HG02885 (cell line): ENCODE measurements at regions not wholly inside any gene's neighbourhood (a gene's known extent, or its start where the extent isn't known, plus 50 kb on each side); places are given as distances from the start of the nearest gene placed in this dataset.
"Not testable (repeated sequence)": the region's sequence is repeated elsewhere in the genome, so short reads cannot be mapped to it uniquely, and the experiment has no call there.

ENCODE experiments used
- ATAC-seq: cut with Tn5 transposase; IDR thresholded peaks from one replicate; pipeline ENCODE4 v1.9.1; 2021; ENCODE audit warnings: mild to moderate bottlenecking; ENCODE audit not compliant: unreplicated experiment, poor library complexity

- not testable (repeated sequence) for ATAC-seq
These were observed 118.0 kb downstream of the ATP6V0E2 start for GRCh38 chr7:149991652-149992302.

GRCh38 chr7:149992366-149992765, 118.6 kb downstream of the ATP6V0E2 start:
- not testable (repeated sequence) for ATAC-seq

- ATAC-seq = not testable (repeated sequence)
These were observed 121.7 kb downstream of the ATP6V0E2 start for GRCh38 chr7:149995369-149996026.

GRCh38 chr7:150000780-150001599, 127.2 kb downstream of the ATP6V0E2 start:
- ATAC-seq = not testable (repeated sequence)

GRCh38 chr7:150003304-150003810, 129.6 kb downstream of the ATP6V0E2 start:
- ATAC-seq = no peak

- ATAC-seq = not testable (repeated sequence)
These were observed 130.2 kb downstream of the ATP6V0E2 start for GRCh38 chr7:150003973-150004372.

GRCh38 chr7:150004843-150005242, 131.1 kb downstream of the ATP6V0E2 start:
- ATAC-seq = not testable (repeated sequence)

- not testable (repeated sequence) for ATAC-seq
These were observed 136.0 kb downstream of the ATP6V0E2 start for GRCh38 chr7:150009620-150010303.

- ATAC-seq = not testable (repeated sequence)
These were observed 143.0 kb downstream of the ATP6V0E2 start for GRCh38 chr7:150016651-150017189.

GRCh38 chr7:150020210-150020609, 146.4 kb downstream of the ATP6V0E2 start:
- ATAC-seq = not testable (repeated sequence)

- ATAC-seq = not testable (repeated sequence)
These were observed 151.1 kb downstream of the ATP6V0E2 start for GRCh38 chr7:150024550-150025490.

GRCh38 chr7:150025802-150026201, 152.0 kb downstream of the ATP6V0E2 start:
- not testable (repeated sequence) for ATAC-seq

- not testable (repeated sequence) for ATAC-seq
These were observed 154.7 kb downstream of the ATP6V0E2 start for GRCh38 chr7:150028344-150029012.

GRCh38 chr7:150029013-150029389, 155.2 kb downstream of the ATP6V0E2 start:
- not testable (repeated sequence) for ATAC-seq

- not testable (repeated sequence) for ATAC-seq
These were observed 158.0 kb downstream of the ATP6V0E2 start for GRCh38 chr7:150031733-150032132.

GRCh38 chr7:150033711-150034110, 159.9 kb downstream of the ATP6V0E2 start:
- ATAC-seq = not testable (repeated sequence)

GRCh38 chr7:150035769-150036168, 162.0 kb downstream of the ATP6V0E2 start:
- ATAC-seq = not testable (repeated sequence)

- ATAC-seq = not testable (repeated sequence)
These were observed 165.3 kb downstream of the ATP6V0E2 start for GRCh38 chr7:150039061-150039460.
